DOHH2 (cell line): ENCODE measurements at regions not wholly inside any gene's neighbourhood (a gene's known extent, or its start where the extent isn't known, plus 50 kb on each side); places are given as distances from the start of the nearest gene placed in this dataset.

Experiments
- EZH2phosphoT487 ChIP-seq: fragments of 200-600 bp; sonication (generic); IDR thresholded peaks from 2 replicates; pipeline ENCODE4 v1.6.1; 2017; ENCODE audit warnings: borderline replicate concordance, mild to moderate bottlenecking, antibody characterized with exemption, low read length, moderate library complexity, mixed read lengths
- TF ChIP-seq, protein P1 (sequence below): fragments of 200-600 bp; sonication (generic); IDR thresholded peaks from one replicate; pipeline ENCODE4 v1.5.1; 2014; ENCODE audit warnings: antibody characterized with exemption, mild to moderate bottlenecking, low read depth, low read length; ENCODE audit not compliant: poor library complexity, severe bottlenecking

DNA sequence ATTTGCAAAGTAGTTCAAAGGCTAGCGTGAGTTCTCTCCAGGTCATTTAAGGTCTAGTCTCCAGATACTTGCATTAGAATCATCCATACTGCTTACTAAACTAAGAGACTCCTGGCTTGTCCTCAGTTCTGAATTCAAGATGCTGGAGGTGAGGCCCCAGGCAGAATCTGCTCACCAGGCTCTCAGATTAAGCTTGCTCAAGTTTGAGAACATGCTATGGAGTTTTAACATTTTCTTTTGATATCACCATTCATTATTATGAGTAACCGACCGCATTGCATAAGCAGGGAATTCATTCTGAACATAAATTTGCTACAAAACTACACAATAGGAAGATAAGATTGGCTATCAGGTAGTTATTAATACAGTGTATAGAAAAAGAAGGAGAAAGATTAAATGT lies 409.7 kb upstream of the FANCL start:
- TF ChIP-seq, protein P1, sequence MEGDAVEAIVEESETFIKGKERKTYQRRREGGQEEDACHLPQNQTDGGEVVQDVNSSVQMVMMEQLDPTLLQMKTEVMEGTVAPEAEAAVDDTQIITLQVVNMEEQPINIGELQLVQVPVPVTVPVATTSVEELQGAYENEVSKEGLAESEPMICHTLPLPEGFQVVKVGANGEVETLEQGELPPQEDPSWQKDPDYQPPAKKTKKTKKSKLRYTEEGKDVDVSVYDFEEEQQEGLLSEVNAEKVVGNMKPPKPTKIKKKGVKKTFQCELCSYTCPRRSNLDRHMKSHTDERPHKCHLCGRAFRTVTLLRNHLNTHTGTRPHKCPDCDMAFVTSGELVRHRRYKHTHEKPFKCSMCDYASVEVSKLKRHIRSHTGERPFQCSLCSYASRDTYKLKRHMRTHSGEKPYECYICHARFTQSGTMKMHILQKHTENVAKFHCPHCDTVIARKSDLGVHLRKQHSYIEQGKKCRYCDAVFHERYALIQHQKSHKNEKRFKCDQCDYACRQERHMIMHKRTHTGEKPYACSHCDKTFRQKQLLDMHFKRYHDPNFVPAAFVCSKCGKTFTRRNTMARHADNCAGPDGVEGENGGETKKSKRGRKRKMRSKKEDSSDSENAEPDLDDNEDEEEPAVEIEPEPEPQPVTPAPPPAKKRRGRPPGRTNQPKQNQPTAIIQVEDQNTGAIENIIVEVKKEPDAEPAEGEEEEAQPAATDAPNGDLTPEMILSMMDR = no peak
- no peak for TF ChIP-seq EZH2phosphoT487
